Muscle of arm (tissue), 1 donor: ENCODE measurements at regions not wholly inside any gene's neighbourhood (a gene's known extent, or its start where the extent isn't known, plus 50 kb on each side); places are given as distances from the start of the nearest gene placed in this dataset.
A peak's percentile ranks its signal among the peaks of the same experiment; 100 is the strongest.
"Not testable (repeated sequence)": the region's sequence is repeated elsewhere in the genome, so short reads cannot be mapped to it uniquely, and the experiment has no call there.

Experiments
- DNase-seq: peaks from one replicate; pipeline ENCODE4 v3.0.0-alpha.2; 2013

DNA sequence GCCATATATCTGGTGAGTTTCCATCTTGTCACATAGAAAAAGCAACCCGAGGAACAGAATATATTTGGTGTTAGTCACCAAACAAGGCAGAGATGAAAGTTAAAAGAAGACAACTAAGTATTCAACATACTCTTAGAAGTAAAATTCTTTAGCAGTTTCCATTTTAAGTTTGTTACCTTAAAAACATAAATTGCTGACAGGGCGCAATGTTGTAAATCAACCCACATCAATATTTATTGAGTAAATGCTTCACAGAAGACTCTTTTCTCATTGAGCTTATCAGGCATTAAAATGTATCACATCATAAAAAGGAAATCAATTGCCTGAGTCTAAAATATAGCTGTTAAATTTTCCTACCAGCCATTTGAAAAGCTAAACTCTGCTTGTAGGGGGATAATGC is 603.0 kb downstream of the FBXO15 start:
- no peak for DNase-seq

- DNase-seq: no peak
Measured at GRCh38 chr18:73544032-73544431, 603.6 kb downstream of the FBXO15 start.

DNA sequence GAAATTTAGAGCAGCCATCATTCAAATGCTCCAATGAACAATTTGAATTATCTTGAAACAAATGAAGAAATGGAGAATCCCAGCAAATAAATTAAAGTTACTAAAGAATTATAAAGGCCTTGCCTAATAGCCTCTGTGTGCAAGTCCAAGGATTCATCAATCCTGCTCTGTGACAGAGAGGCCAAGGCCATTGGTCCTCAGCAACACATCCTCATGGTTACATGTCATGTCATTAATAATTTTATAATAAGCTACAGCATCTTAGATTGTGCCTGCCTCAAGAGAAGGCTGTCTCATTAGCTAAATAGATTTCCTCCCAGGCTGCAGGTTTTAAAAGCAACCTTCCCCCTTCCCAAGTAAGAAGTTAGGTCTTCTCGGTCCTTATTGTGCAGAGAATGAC is 611.6 kb downstream of the FBXO15 start:
- no peak for DNase-seq

GRCh38 chr18:73535189-73535588 is 612.4 kb downstream of the FBXO15 start:
- DNase-seq: no peak

DNA sequence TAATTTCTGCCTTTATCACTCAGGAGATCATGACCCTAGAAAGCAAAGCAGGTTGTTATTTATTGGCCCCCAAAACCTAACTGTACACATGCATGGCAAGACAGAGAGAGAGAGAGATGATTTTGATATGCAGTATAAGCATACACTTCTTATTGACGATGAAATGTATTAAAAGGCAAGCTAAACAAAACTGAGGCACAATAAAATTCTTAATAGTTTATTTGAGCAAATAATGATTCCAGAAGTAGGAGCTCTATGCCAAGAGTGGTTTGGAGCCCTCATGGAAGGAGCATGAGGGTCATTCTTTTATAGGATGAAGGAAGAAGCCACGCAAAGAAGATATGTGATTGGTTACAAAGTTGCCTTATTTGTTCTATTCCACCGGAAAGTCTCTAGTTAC is 616.0 kb downstream of the FBXO15 start:
- no peak for DNase-seq

DNA sequence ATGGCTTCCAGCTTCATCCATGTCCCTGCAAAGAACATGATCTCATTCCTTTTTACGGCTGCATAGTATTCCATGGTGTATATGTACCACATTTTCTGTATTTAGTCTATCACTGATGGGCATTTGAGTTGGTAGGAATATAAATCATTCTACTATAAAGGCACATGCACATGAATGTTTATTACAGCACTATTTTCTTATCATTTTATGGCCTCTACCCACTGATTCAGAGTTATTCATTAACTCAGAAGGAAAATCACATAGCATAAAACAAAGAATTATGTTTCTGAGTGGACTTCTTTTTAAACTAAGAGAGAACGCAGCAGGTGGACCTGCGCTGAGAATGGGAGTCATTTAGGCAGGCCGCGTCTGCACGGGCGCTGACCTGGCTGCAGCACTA is 619.6 kb downstream of the FBXO15 start:
- no peak for DNase-seq

GRCh38 chr18:73520229-73520628 is 627.4 kb downstream of the FBXO15 start:
- DNase-seq: no peak

- DNase-seq: not testable (repeated sequence)
Measured at GRCh38 chr18:73516056-73516455, 631.6 kb downstream of the FBXO15 start.

GRCh38 chr18:73514449-73514848 is 633.2 kb downstream of the FBXO15 start:
- DNase-seq: no peak

DNA sequence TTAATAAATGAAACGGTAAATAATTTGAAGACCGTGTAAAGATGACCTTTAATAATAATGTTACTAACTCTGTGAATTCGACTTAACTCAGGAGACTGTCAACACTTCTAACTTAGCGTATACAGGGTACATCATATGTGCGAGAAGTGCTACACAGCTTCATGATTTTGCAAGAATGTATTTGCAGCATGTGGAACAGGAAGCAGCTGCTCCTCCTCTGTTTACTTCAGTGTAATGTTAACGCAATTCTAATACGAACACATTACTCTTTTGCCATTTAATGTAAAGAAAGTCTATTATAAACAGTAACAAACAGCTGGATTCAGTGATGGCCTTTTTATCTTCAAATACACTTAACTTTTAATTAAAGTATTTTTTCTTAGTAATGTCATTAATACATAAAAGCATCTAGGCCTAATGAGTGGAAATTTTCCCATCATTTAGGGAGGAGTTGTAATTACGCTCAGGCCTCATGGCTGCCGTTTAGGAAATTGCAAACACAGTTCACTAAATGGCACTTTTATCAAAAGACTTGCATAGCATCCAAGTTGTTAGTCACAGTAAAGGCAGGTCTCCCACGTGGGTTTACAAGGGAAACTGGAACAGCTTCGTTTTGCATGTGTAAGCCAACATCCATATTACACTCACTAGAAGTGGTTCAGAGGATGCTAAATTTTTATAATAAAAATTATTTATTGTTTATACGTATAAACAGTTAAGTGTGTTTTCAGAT is 635.7 kb downstream of the FBXO15 start:
- DNase-seq: peak; percentile 1

- DNase-seq: no peak
Measured at GRCh38 chr18:73509460-73509859, 638.2 kb downstream of the FBXO15 start.

DNA sequence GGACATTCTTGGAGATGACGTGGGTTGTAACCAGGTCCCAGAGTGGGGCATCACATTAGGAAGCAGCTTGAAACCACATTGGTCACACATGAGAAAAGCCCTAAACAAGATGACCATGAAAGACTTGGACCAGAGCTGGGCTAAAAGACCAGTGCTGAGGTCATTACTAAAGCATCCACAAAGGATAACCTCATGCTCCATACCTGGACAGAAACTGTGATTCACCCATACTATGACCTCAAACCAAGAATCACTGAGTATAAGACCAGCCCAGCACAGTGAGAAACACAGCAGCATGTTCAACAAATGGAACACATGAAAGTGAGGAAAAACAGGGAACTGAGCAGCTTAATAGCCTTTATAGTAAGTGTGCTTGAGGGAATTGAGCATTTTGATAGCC is 635.5 kb upstream of the NETO1 start:
- no peak for DNase-seq

GRCh38 chr18:73487966-73488365 is 620.2 kb upstream of the NETO1 start:
- DNase-seq: no peak

GRCh38 chr18:73485166-73485565 is 617.4 kb upstream of the NETO1 start:
- no peak for DNase-seq

DNA sequence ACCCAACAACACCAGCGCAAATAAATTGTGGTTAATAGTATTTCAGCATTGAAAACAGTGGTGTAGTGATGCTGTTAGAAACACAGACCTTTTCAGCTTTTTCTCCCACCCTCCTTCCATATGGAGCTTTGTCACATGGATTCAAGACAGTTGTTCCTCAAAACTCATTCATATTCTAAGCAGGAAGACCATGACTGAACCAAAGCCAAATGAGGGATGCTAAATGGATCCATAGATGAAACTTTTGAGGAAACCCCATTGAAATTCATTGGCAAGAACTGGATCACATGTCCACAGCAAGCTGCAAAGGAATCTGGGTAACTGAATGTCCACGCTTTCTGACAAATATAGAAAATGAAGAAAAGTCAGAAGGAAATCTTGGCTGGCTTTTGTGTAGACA is 615.1 kb upstream of the NETO1 start:
- no peak for DNase-seq

DNA sequence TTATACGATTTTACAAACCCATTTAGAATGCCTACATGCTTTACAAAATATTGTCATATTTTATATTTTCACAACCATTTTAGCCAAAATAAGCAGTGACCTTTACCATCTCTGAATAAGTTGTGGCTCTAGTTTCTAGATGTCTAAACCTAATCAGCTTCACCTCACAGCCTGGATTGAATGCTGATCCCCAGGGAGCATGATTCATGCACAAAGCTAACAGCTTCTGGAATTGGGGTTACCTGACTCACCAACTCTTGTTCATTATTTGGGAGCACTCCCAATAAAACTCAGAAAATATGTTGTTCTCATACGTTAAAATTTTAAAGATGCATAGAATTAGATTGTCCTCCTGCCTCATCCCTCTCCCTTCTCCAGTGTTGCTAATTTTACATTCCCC is 611.7 kb upstream of the NETO1 start:
- DNase-seq: no peak

GRCh38 chr18:73478191-73478590 is 610.4 kb upstream of the NETO1 start:
- no peak for DNase-seq

- DNase-seq: no peak
Measured at GRCh38 chr18:73476031-73476430, 608.2 kb upstream of the NETO1 start.

- DNase-seq: peak; percentile 7
Measured at GRCh38 chr18:73462092-73462491, 594.3 kb upstream of the NETO1 start.

- no peak for DNase-seq
Measured at GRCh38 chr18:73461780-73462059, 593.9 kb upstream of the NETO1 start.

GRCh38 chr18:73461038-73461779 is 593.4 kb upstream of the NETO1 start:
- DNase-seq: no peak

- DNase-seq: no peak
Measured at GRCh38 chr18:73458186-73458964, 590.6 kb upstream of the NETO1 start.

- DNase-seq: no peak
Measured at GRCh38 chr18:73456643-73457042, 588.9 kb upstream of the NETO1 start.
